ENCODE measurements at regions not wholly inside any gene's neighbourhood (a gene's known extent, or its start where the extent isn't known, plus 50 kb on each side); places are given as distances from the start of the nearest gene placed in this dataset.
"Not testable (repeated sequence)": the region's sequence is repeated elsewhere in the genome, so short reads cannot be mapped to it uniquely, and the experiment has no call there.

DNA sequence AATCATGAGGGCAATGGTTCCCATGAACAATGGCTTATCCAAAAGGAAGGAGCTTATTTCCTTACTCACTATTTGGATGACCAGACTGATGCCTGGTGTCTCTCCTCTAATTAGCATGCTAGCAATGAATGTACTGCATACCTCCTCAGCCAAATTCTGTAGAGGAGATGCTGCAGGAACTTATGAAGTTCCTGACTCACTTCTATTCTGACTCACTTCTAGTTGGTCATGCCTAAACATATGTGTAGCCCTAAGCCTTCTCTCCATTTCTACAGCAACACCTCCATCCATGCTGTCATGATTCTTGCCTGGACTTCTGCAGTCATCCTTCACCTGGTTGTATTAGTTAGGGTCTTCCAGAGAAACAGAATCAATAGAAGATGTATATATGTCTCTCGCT, 59.9 kb upstream of the MRPS9 start:
- no peak for DNase-seq

GRCh38 chr2:104979786-104980185, 58.1 kb upstream of the MRPS9 start:
- not testable (repeated sequence) for DNase-seq

DNA sequence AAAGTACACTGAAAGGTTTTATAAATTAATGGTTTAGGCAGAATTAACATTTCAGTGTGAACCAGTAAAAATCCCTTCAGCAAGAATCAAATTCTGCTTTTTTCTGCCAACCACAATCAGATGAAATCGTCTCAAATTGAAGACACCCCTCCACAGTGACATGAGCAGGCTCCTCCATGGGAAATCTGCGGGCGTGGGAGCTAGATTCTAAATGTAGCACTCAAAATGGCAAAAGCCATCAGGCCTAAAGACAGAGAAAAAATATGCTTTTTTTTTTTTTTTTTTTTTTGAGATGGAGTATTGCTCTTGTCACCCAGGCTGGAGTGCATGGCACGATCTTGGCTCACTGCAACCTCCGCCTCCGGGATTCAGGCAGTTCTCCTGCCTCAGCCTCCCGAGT, 55.8 kb upstream of the MRPS9 start:
- DNase-seq, result no peak

Measured in stimulated activated naive CD4-positive, alpha-beta T cell (primary cell).